SK-N-SH (cell line): ENCODE measurements at regions not wholly inside any gene's neighbourhood (a gene's known extent, or its start where the extent isn't known, plus 50 kb on each side); places are given as distances from the start of the nearest gene placed in this dataset.

Source experiments
- CTCF ChIA-PET: fragments of 300-600, 350-600 bp; formaldehyde crosslinking; extraction: SDS; loops from one replicate; lab custom pipeline; 2021; lab: Yijun Ruan, JAX
- POLR2A ChIA-PET: fragments of 350-600 bp; sonication (Branson Sonifier 250); formaldehyde crosslinking; extraction: SDS; loops from one replicate; lab custom pipeline; 2020; ENCODE audit warnings: antibody characterized with exemption, inconsistent platforms; lab: Yijun Ruan, JAX
- DNase-seq: peaks from one replicate; pipeline ENCODE4 v3.0.0; 2012
- H2AFZ ChIP-seq: fragments of 200-600 bp; sonication (generic); 2 replicates; pipeline ENCODE4 v1.8.1; 2016; ENCODE audit warnings: antibody characterized with exemption, mild to moderate bottlenecking, low read depth
- H3F3A ChIP-seq: fragments of 200-600 bp; sonication (generic); replicated peaks from 2 replicates; pipeline ENCODE3; 2016; ENCODE audit warnings: antibody characterized with exemption, mild to moderate bottlenecking; ENCODE audit not compliant: insufficient read depth
- H3K27ac ChIP-seq, 2 experiments: fragments of 200-500 bp in 1 of 2; fragments of 200-600 bp in 1 of 2; sonication (Bioruptor generic) in 1 of 2; sonication (generic), shearing (Covaris generic) in 1 of 2; 2 replicates each; pipeline versions ENCODE4 v1.5.1 to v1.6.1; 2014 to 2016; ENCODE audit warnings: low read depth in 2 of 2, inconsistent platforms in 1 of 2, low read length in 1 of 2, mild to moderate bottlenecking in 1 of 2, mixed read lengths in 1 of 2
- H3K27me3 ChIP-seq: fragments of 200-600 bp; sonication (generic), shearing (Covaris generic); 2 replicates; pipeline ENCODE4 v1.6.1; 2016; ENCODE audit warnings: mixed run types; ENCODE audit not compliant: insufficient read depth
- H3K36me3 ChIP-seq, 2 experiments: fragments of 200-500 bp in 1 of 2; fragments of 200-600 bp in 1 of 2; sonication (Bioruptor generic) in 1 of 2; sonication (generic) in 1 of 2; replicated peaks in 1 of 2; 2 replicates each; pipeline versions ENCODE3 to v1.5.1; 2014 to 2016; ENCODE audit warnings: low read length in 1 of 2, mild to moderate bottlenecking in 1 of 2; ENCODE audit not compliant: insufficient read depth in 2 of 2, control insufficient read depth in 1 of 2
- H3K4me1 ChIP-seq, 2 experiments: fragments of 200-500 bp in 1 of 2; fragments of 200-600 bp in 1 of 2; sonication (Bioruptor generic) in 1 of 2; sonication (generic), shearing (Covaris generic) in 1 of 2; 2 replicates each; pipeline versions ENCODE4 v1.5.1 to v1.6.1; 2014 to 2016; ENCODE audit warnings: low read depth in 1 of 2, low read length in 1 of 2, mixed run types in 1 of 2; ENCODE audit not compliant: insufficient read depth in 2 of 2, control insufficient read depth in 1 of 2
- H3K4me2 ChIP-seq: fragments of 200-600 bp; sonication (generic), shearing (Covaris generic); 2 replicates; pipeline ENCODE4 v1.6.1; 2017; ENCODE audit warnings: mixed run types
- H3K4me3 ChIP-seq, 2 experiments: fragments of 200-500 bp in 1 of 2; fragments of 200-600 bp in 1 of 2; sonication (Bioruptor generic) in 1 of 2; sonication (generic), shearing (Covaris generic) in 1 of 2; 2 replicates each; pipeline versions ENCODE4 v1.5.1 to v1.8.1; 2014 to 2016; ENCODE audit warnings: low read depth in 2 of 2, inconsistent platforms in 1 of 2, low read length in 1 of 2, mild to moderate bottlenecking in 1 of 2, mixed read lengths in 1 of 2, moderate library complexity in 1 of 2
- H3K79me2 ChIP-seq: fragments of 200-600 bp; sonication (generic); 2 replicates; pipeline ENCODE4 v1.8.1; 2017; ENCODE audit warnings: mild to moderate bottlenecking; ENCODE audit not compliant: insufficient read depth
- H3K9ac ChIP-seq: fragments of 200-600 bp; sonication (generic); 2 replicates; pipeline ENCODE4 v1.6.1; 2017; ENCODE audit warnings: mixed run types
- H3K9me2 ChIP-seq: fragments of 200-600 bp; sonication (generic); 2 replicates; pipeline ENCODE4 v1.6.1; 2017; ENCODE audit warnings: mixed run types
- H3K9me3 ChIP-seq: fragments of 200-600 bp; sonication (generic); 2 replicates; pipeline ENCODE4 v1.6.1; 2017; ENCODE audit warnings: mixed run types, mild to moderate bottlenecking, moderate library complexity
- H4K20me1 ChIP-seq: fragments of 200-600 bp; sonication (generic); 2 replicates; pipeline ENCODE4 v1.6.1; 2017; ENCODE audit warnings: mild to moderate bottlenecking, mixed run types; ENCODE audit not compliant: insufficient read depth
- ELF1 ChIP-seq: IDR thresholded peaks from 2 replicates; pipeline ENCODE4 v1.4.0; 2012
- EZH2phosphoT487 ChIP-seq: fragments of 200-600 bp; sonication (generic); IDR thresholded peaks from 2 replicates; pipeline ENCODE4 v1.6.1; 2017; ENCODE audit warnings: low read depth, mixed run types, mild to moderate bottlenecking, antibody characterized with exemption, moderate library complexity, borderline replicate concordance
- FOXM1 ChIP-seq: IDR thresholded peaks from 2 replicates; pipeline ENCODE4 v1.4.0; 2012; ENCODE audit warnings: low read depth, mild to moderate bottlenecking
- JUND ChIP-seq: IDR thresholded peaks from 2 replicates; pipeline ENCODE4 v1.4.0; 2012
- NFIC ChIP-seq: IDR thresholded peaks from 2 replicates; pipeline ENCODE4 v1.4.0; 2012; ENCODE audit warnings: borderline replicate concordance
- POLR2AphosphoS5 ChIP-seq: IDR thresholded peaks from 2 replicates; pipeline ENCODE4 v1.6.1; 2012; ENCODE audit warnings: low read depth, low read length
- RCOR1 ChIP-seq: fragments of 150-350 bp; IDR thresholded peaks from 2 replicates; pipeline ENCODE4 v1.6.1; 2017; ENCODE audit warnings: antibody characterized with exemption, low read length
- SMC3 ChIP-seq: IDR thresholded peaks from 2 replicates; pipeline ENCODE4 v1.6.1; 2012; ENCODE audit warnings: low read depth, low read length, improper control_type of control experiment
- TEAD4 ChIP-seq: IDR thresholded peaks from 2 replicates; pipeline ENCODE4 v1.4.0; 2012; ENCODE audit warnings: mild to moderate bottlenecking, borderline replicate concordance; ENCODE audit not compliant: insufficient read depth
- YY1 ChIP-seq: IDR thresholded peaks from 2 replicates; pipeline ENCODE4 v1.4.0; 2012; ENCODE audit warnings: low read depth, mild to moderate bottlenecking
- WGBS: methylation state at CpG from one replicate; pipeline ENCODE4 v1.1.6; 2017; ENCODE audit warnings: low lambda C conversion rate; 5-methylcytosine and 5-hydroxymethylcytosine counted together
- TF ChIP-seq, protein P1 (sequence below): fragments of 200-600 bp; sonication (generic); IDR thresholded peaks from 2 replicates; pipeline ENCODE4 v1.6.1; 2017; ENCODE audit warnings: antibody characterized with exemption, mild to moderate bottlenecking, moderate library complexity
- TF ChIP-seq, protein P2 (sequence below): IDR thresholded peaks from 2 replicates; pipeline ENCODE4 v1.4.0; 2012; ENCODE audit warnings: low read depth, borderline replicate concordance
- TF ChIP-seq, protein P3 (sequence below): IDR thresholded peaks from 2 replicates; pipeline ENCODE4 v1.6.1; 2012; ENCODE audit warnings: mild to moderate bottlenecking, low read depth, low read length, moderate library complexity

DNA sequence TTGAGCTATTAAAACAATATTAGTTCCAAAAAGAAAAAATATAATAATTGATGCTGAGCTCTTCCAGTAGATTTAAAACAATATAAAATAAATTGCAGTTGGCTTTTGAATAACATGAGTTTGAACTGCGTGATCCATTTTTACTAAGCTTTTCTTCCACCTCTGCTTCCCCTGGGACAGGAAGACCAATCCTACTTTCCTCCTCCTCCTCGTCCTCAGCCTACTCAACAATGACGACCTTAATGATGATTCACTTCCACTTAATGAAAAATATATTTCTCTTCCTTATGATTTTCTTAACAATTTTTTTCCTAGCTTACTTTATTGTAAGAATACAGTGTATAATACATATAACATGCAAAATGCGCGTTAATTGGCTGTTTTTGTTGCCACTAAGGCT is 78.9 kb upstream of the THRB start:
- no peak for DNase-seq
- no peaks in the 10 kb centered on the region for H3K27me3 ChIP-seq

More for the DNA sequence above, 78.9 kb upstream of the THRB start:
- no peaks in the 10 kb centered on the region for H3F3A ChIP-seq
- CTCF ChIA-PET = interaction anchor here (0.7 to 1.6 kb wide), 2 partner anchors 314 to 574 kb away, joined by 3 read pairs; no protein-coding TSS in a partner anchor
- no peaks in the 10 kb centered on the region for H3K9me2 ChIP-seq
- H3K9ac ChIP-seq = no peak overlapping the region
- no peaks in the 10 kb centered on the region for H3K9me3 ChIP-seq
- no peaks in the 10 kb centered on the region for H4K20me1 ChIP-seq
- H3K4me2 ChIP-seq = no peak overlapping the region
- POLR2A ChIA-PET = no interaction called here
- no peaks in the 10 kb centered on the region for H3K79me2 ChIP-seq
- TF ChIP-seq RCOR1 (no peak), NFIC (no peak), YY1 (no peak), ELF1 (no peak), POLR2AphosphoS5 (no peak), FOXM1 (no peak), SMC3 (no peak), TEAD4 (no peak), JUND (no peak), EZH2phosphoT487 (no peak)
- TF ChIP-seq, protein P1, sequence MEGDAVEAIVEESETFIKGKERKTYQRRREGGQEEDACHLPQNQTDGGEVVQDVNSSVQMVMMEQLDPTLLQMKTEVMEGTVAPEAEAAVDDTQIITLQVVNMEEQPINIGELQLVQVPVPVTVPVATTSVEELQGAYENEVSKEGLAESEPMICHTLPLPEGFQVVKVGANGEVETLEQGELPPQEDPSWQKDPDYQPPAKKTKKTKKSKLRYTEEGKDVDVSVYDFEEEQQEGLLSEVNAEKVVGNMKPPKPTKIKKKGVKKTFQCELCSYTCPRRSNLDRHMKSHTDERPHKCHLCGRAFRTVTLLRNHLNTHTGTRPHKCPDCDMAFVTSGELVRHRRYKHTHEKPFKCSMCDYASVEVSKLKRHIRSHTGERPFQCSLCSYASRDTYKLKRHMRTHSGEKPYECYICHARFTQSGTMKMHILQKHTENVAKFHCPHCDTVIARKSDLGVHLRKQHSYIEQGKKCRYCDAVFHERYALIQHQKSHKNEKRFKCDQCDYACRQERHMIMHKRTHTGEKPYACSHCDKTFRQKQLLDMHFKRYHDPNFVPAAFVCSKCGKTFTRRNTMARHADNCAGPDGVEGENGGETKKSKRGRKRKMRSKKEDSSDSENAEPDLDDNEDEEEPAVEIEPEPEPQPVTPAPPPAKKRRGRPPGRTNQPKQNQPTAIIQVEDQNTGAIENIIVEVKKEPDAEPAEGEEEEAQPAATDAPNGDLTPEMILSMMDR = no peak
- TF ChIP-seq, protein P2, sequence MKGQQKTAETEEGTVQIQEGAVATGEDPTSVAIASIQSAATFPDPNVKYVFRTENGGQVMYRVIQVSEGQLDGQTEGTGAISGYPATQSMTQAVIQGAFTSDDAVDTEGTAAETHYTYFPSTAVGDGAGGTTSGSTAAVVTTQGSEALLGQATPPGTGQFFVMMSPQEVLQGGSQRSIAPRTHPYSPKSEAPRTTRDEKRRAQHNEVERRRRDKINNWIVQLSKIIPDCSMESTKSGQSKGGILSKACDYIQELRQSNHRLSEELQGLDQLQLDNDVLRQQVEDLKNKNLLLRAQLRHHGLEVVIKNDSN = no peak
- TF ChIP-seq, protein P3, sequence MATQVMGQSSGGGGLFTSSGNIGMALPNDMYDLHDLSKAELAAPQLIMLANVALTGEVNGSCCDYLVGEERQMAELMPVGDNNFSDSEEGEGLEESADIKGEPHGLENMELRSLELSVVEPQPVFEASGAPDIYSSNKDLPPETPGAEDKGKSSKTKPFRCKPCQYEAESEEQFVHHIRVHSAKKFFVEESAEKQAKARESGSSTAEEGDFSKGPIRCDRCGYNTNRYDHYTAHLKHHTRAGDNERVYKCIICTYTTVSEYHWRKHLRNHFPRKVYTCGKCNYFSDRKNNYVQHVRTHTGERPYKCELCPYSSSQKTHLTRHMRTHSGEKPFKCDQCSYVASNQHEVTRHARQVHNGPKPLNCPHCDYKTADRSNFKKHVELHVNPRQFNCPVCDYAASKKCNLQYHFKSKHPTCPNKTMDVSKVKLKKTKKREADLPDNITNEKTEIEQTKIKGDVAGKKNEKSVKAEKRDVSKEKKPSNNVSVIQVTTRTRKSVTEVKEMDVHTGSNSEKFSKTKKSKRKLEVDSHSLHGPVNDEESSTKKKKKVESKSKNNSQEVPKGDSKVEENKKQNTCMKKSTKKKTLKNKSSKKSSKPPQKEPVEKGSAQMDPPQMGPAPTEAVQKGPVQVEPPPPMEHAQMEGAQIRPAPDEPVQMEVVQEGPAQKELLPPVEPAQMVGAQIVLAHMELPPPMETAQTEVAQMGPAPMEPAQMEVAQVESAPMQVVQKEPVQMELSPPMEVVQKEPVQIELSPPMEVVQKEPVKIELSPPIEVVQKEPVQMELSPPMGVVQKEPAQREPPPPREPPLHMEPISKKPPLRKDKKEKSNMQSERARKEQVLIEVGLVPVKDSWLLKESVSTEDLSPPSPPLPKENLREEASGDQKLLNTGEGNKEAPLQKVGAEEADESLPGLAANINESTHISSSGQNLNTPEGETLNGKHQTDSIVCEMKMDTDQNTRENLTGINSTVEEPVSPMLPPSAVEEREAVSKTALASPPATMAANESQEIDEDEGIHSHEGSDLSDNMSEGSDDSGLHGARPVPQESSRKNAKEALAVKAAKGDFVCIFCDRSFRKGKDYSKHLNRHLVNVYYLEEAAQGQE = no peak
- no peak overlapping the region for H3K4me3 ChIP-seq
- no peak overlapping the region for H2AFZ ChIP-seq
- H3K4me1 ChIP-seq = no peaks in the 10 kb centered on the region
- H3K36me3 ChIP-seq = no peaks in the 10 kb centered on the region
- WGBS = 73% methylated on average over 5 of the region's 5 CpGs
- no peak overlapping the region for H3K27ac ChIP-seq
